ENCODE measurements at regions not wholly inside any gene's neighbourhood (a gene's known extent, or its start where the extent isn't known, plus 50 kb on each side); places are given as distances from the start of the nearest gene placed in this dataset.
A peak's percentile ranks its signal among the peaks of the same experiment; 100 is the strongest.

DNA sequence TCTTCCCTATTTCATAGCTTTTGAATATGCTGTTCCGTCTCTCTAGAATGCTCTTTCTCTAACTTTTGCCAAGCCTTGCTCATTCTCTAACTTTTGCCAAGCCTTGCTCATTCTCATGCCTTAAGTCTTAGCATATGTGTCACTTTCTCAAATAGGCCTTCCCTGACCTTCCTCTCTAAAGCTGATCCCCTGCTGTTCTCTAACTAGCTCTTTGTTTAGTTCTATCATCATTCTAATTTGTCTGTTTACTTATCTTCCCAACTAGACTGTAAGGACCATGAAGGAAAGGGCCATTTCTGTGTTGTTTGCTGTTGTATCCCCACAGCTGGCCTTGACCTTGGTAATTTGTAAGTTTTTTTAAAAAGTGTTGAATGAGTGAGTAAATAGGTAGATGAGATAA is 71.1 kb downstream of the ZNF641 start:
- no peaks in the 10 kb centered on the region for H3K27me3 ChIP-seq (ENCODE audit: insufficient read depth, low read length)
- no peaks in the 10 kb centered on the region for H3K36me3 ChIP-seq (ENCODE audit: control insufficient read depth in 1 of 2, insufficient read depth in 2 of 2, low read length in 2 of 2)
- WGBS (ENCODE audit: extremely low coverage, insufficient coverage, insufficient read length), result no CpG with 5 or more reads among the region's 1 CpG
- H2BK5ac ChIP-seq (ENCODE audit: low read depth, low read length, poor library complexity), result no peak overlapping the region
- H4K91ac ChIP-seq (ENCODE audit: low read depth, low read length), result no peak overlapping the region
- no peak overlapping the region for H4K12ac ChIP-seq (ENCODE audit: low read depth, low read length)
- H3K9me3 ChIP-seq (ENCODE audit: insufficient read depth, low read depth, low read length), result no peaks in the 10 kb centered on the region
- no peak overlapping the region for H3K9ac ChIP-seq (ENCODE audit: low read length)
- H3K23ac ChIP-seq (ENCODE audit: low read length), result no peak overlapping the region
- H3K79me1 ChIP-seq (ENCODE audit: low read length), result peaks cover 1% of the 10 kb centered on the region
- H2AK5ac ChIP-seq (ENCODE audit: low read length), result no peak overlapping the region
- DNase-seq, result no peak
- H2AFZ ChIP-seq (ENCODE audit: insufficient read depth, low read length, poor library complexity), result no peak overlapping the region
- peak overlapping the region; percentile 66 for H2BK120ac ChIP-seq (ENCODE audit: insufficient read depth, low read length, poor library complexity)
- H3K79me2 ChIP-seq (ENCODE audit: control insufficient read depth, insufficient read depth, low read length, poor library complexity), result no peaks in the 10 kb centered on the region
- H3K4me2 ChIP-seq (ENCODE audit: low read length), result no peak overlapping the region
- peak overlapping the region; percentile 31 for H2BK12ac ChIP-seq (ENCODE audit: low read length)
- H4K8ac ChIP-seq (ENCODE audit: low read depth, low read length), result no peak overlapping the region
- H3K4me3 ChIP-seq (ENCODE audit: low read depth, low read length), result no peak overlapping the region
- peaks cover 4 to 9% of the 10 kb centered on the region in 2 experiments for H3K4me1 ChIP-seq (ENCODE audit: control insufficient read depth in 1 of 2, insufficient read depth in 2 of 2, low read length in 2 of 2)
- H3K18ac ChIP-seq (ENCODE audit: low read length), result no peak overlapping the region
- H3K14ac ChIP-seq (ENCODE audit: low read length), result no peak overlapping the region
- peak overlapping the region; percentile 46 for H3K27ac ChIP-seq (ENCODE audit: low read depth, low read length)
- H3K4ac ChIP-seq (ENCODE audit: low read depth, low read length), result no peak overlapping the region

DNA sequence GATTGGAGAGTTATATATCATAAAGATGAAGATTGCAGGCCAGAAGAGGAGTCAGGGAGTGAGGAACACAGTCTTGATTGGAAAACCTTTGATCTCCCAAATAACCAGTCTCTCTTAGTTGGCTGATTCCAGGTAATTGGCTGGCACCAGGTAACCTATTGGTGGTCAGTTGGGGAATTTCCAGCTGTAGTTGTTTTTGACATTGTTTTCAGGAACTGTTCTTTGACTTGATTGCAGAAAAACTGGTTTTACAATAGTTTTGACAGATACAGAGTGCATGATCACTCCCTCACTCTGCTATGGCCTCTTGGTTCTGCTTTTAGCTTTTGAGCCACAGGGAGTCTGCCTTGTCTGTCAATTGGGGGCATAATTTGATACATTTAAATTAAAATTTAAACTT is 71.6 kb downstream of the ZNF641 start:
- Histone ChIP-seq H3K4ac (ENCODE audit: low read depth, low read length) (no peak overlapping the region), H4K12ac (ENCODE audit: low read depth, low read length) (no peak overlapping the region), H2BK120ac (ENCODE audit: insufficient read depth, low read length, poor library complexity) (no peak overlapping the region), H2AFZ (ENCODE audit: insufficient read depth, low read length, poor library complexity) (no peak overlapping the region), H3K4me3 (ENCODE audit: low read depth, low read length) (no peak overlapping the region), H3K79me1 (ENCODE audit: low read length) (peaks cover 1% of the 10 kb centered on the region), H3K14ac (ENCODE audit: low read length) (no peak overlapping the region), H3K36me3 (ENCODE audit: control insufficient read depth in 1 of 2, insufficient read depth in 2 of 2, low read length in 2 of 2) (no peaks in the 10 kb centered on the region), H3K18ac (ENCODE audit: low read length) (no peak overlapping the region), H3K9ac (ENCODE audit: low read length) (no peak overlapping the region), H3K4me1 (ENCODE audit: control insufficient read depth in 1 of 2, insufficient read depth in 2 of 2, low read length in 2 of 2) (peaks cover 4 to 9% of the 10 kb centered on the region in 2 experiments), H3K4me2 (ENCODE audit: low read length) (no peak overlapping the region), H3K9me3 (ENCODE audit: insufficient read depth, low read depth, low read length) (no peaks in the 10 kb centered on the region), H2BK12ac (ENCODE audit: low read length) (no peak overlapping the region), H3K79me2 (ENCODE audit: control insufficient read depth, insufficient read depth, low read length, poor library complexity) (no peaks in the 10 kb centered on the region), H2BK5ac (ENCODE audit: low read depth, low read length, poor library complexity) (no peak overlapping the region), H2AK5ac (ENCODE audit: low read length) (no peak overlapping the region), H3K27me3 (ENCODE audit: insufficient read depth, low read length) (no peaks in the 10 kb centered on the region), H3K23ac (ENCODE audit: low read length) (no peak overlapping the region), H3K27ac (ENCODE audit: low read depth, low read length) (peak overlapping the region; percentile 79), H4K91ac (ENCODE audit: low read depth, low read length) (no peak overlapping the region), H4K8ac (ENCODE audit: low read depth, low read length) (no peak overlapping the region)
- DNase-seq, result no peak

GRCh38 chr12:48276621-48277020 is 73.5 kb upstream of the OR10AD1 start:
- Histone ChIP-seq H3K4ac (ENCODE audit: low read depth, low read length) (no peak overlapping the region), H2BK12ac (ENCODE audit: low read length) (no peak overlapping the region), H4K8ac (ENCODE audit: low read depth, low read length) (no peak overlapping the region), H2AK5ac (ENCODE audit: low read length) (no peak overlapping the region), H3K27ac (ENCODE audit: low read depth, low read length) (no peak overlapping the region), H4K12ac (ENCODE audit: low read depth, low read length) (no peak overlapping the region), H3K14ac (ENCODE audit: low read length) (no peak overlapping the region), H2BK5ac (ENCODE audit: low read depth, low read length, poor library complexity) (no peak overlapping the region), H3K18ac (ENCODE audit: low read length) (no peak overlapping the region), H3K9me3 (ENCODE audit: insufficient read depth, low read depth, low read length) (no peaks in the 10 kb centered on the region), H2AFZ (ENCODE audit: insufficient read depth, low read length, poor library complexity) (no peak overlapping the region), H3K4me3 (ENCODE audit: low read depth, low read length) (no peak overlapping the region), H3K27me3 (ENCODE audit: insufficient read depth, low read length) (no peaks in the 10 kb centered on the region), H3K79me2 (ENCODE audit: control insufficient read depth, insufficient read depth, low read length, poor library complexity) (no peaks in the 10 kb centered on the region), H2BK120ac (ENCODE audit: insufficient read depth, low read length, poor library complexity) (no peak overlapping the region), H3K9ac (ENCODE audit: low read length) (no peak overlapping the region), H4K91ac (ENCODE audit: low read depth, low read length) (no peak overlapping the region), H3K23ac (ENCODE audit: low read length) (no peak overlapping the region), H3K36me3 (ENCODE audit: control insufficient read depth in 1 of 2, insufficient read depth in 2 of 2, low read length in 2 of 2) (no peaks in the 10 kb centered on the region), H3K4me1 (ENCODE audit: control insufficient read depth in 1 of 2, insufficient read depth in 2 of 2, low read length in 2 of 2) (peaks cover 0 to 4% of the 10 kb centered on the region in 2 experiments), H3K4me2 (ENCODE audit: low read length) (no peak overlapping the region), H3K79me1 (ENCODE audit: low read length) (peaks cover 1% of the 10 kb centered on the region)
- DNase-seq, result no peak
- WGBS (ENCODE audit: extremely low coverage, insufficient coverage, insufficient read length), result no CpG with 5 or more reads among the region's 2 CpGs

DNA sequence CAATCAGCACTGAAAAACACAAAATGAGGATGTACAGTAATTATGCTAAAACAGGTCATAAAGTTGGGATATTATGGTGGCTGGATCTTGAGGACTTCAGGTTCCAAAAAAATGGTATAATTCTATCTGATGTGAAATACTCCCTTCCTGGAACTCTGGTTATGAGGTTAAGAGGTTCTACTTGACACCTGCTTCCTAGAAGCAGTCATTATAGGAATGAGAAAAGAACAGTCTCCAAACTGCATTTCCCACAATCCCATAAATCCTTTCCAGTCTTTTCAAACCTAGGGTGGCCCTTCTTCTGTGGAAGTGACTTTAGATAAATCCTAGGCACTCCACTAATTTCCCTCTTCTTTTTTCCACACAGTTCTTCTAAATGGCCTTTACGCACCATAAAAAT is 63.7 kb upstream of the OR10AD1 start:
- H2AK5ac ChIP-seq (ENCODE audit: low read length), result no peak overlapping the region
- no peak overlapping the region for H2BK120ac ChIP-seq (ENCODE audit: insufficient read depth, low read length, poor library complexity)
- no peak overlapping the region for H2AFZ ChIP-seq (ENCODE audit: insufficient read depth, low read length, poor library complexity)
- H3K14ac ChIP-seq (ENCODE audit: low read length), result no peak overlapping the region
- no peak overlapping the region for H2BK12ac ChIP-seq (ENCODE audit: low read length)
- H3K79me1 ChIP-seq (ENCODE audit: low read length), result no peaks in the 10 kb centered on the region
- H3K4ac ChIP-seq (ENCODE audit: low read depth, low read length), result no peak overlapping the region
- no peak overlapping the region for H4K91ac ChIP-seq (ENCODE audit: low read depth, low read length)
- no peaks in the 10 kb centered on the region for H3K4me1 ChIP-seq (ENCODE audit: control insufficient read depth in 1 of 2, insufficient read depth in 2 of 2, low read length in 2 of 2)
- no peaks in the 10 kb centered on the region for H3K9me3 ChIP-seq (ENCODE audit: insufficient read depth, low read depth, low read length)
- no peak overlapping the region for H3K18ac ChIP-seq (ENCODE audit: low read length)
- no peak overlapping the region for H3K27ac ChIP-seq (ENCODE audit: low read depth, low read length)
- no CpG with 5 or more reads among the region's 1 CpG for WGBS (ENCODE audit: extremely low coverage, insufficient coverage, insufficient read length)
- H3K23ac ChIP-seq (ENCODE audit: low read length), result no peak overlapping the region
- H2BK5ac ChIP-seq (ENCODE audit: low read depth, low read length, poor library complexity), result no peak overlapping the region
- no peak overlapping the region for H4K8ac ChIP-seq (ENCODE audit: low read depth, low read length)
- no peaks in the 10 kb centered on the region for H3K27me3 ChIP-seq (ENCODE audit: insufficient read depth, low read length)
- no peak for DNase-seq
- no peak overlapping the region for H4K12ac ChIP-seq (ENCODE audit: low read depth, low read length)
- H3K4me3 ChIP-seq (ENCODE audit: low read depth, low read length), result no peak overlapping the region
- no peaks in the 10 kb centered on the region for H3K36me3 ChIP-seq (ENCODE audit: control insufficient read depth in 1 of 2, insufficient read depth in 2 of 2, low read length in 2 of 2)
- no peaks in the 10 kb centered on the region for H3K79me2 ChIP-seq (ENCODE audit: control insufficient read depth, insufficient read depth, low read length, poor library complexity)
- H3K9ac ChIP-seq (ENCODE audit: low read length), result no peak overlapping the region
- no peak overlapping the region for H3K4me2 ChIP-seq (ENCODE audit: low read length)

DNA sequence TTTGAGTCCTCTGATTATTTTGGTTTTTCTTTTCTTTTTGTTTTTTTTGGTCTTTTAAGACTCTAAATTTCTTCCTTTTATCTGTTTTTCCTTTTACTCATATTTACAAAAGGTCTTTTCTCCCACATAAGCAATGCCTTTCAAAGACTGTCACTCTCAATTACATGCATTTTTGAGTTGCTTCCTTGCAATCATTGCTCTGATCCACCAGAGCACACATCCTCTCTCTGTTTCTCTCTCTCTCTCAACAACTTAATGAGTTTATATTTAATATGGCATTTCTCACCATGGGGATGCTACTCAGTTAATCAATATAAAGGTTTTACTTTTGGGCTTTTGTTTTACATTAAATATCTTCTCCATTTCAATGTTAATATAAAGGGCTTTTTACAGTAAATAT is 62.7 kb upstream of the OR10AD1 start:
- Histone ChIP-seq H3K23ac (ENCODE audit: low read length) (no peak overlapping the region), H3K18ac (ENCODE audit: low read length) (no peak overlapping the region), H2BK120ac (ENCODE audit: insufficient read depth, low read length, poor library complexity) (no peak overlapping the region), H3K14ac (ENCODE audit: low read length) (no peak overlapping the region), H4K91ac (ENCODE audit: low read depth, low read length) (no peak overlapping the region), H2AK5ac (ENCODE audit: low read length) (no peak overlapping the region), H2BK12ac (ENCODE audit: low read length) (no peak overlapping the region), H4K8ac (ENCODE audit: low read depth, low read length) (no peak overlapping the region), H3K27me3 (ENCODE audit: insufficient read depth, low read length) (no peaks in the 10 kb centered on the region), H3K4me2 (ENCODE audit: low read length) (no peak overlapping the region), H3K79me1 (ENCODE audit: low read length) (no peaks in the 10 kb centered on the region), H3K79me2 (ENCODE audit: control insufficient read depth, insufficient read depth, low read length, poor library complexity) (no peaks in the 10 kb centered on the region), H2AFZ (ENCODE audit: insufficient read depth, low read length, poor library complexity) (no peak overlapping the region), H3K4ac (ENCODE audit: low read depth, low read length) (no peak overlapping the region), H3K4me3 (ENCODE audit: low read depth, low read length) (no peak overlapping the region), H3K9ac (ENCODE audit: low read length) (no peak overlapping the region), H3K27ac (ENCODE audit: low read depth, low read length) (no peak overlapping the region), H2BK5ac (ENCODE audit: low read depth, low read length, poor library complexity) (no peak overlapping the region), H3K4me1 (ENCODE audit: control insufficient read depth in 1 of 2, insufficient read depth in 2 of 2, low read length in 2 of 2) (no peaks in the 10 kb centered on the region), H3K36me3 (ENCODE audit: control insufficient read depth in 1 of 2, insufficient read depth in 2 of 2, low read length in 2 of 2) (no peaks in the 10 kb centered on the region), H3K9me3 (ENCODE audit: insufficient read depth, low read depth, low read length) (no peaks in the 10 kb centered on the region), H4K12ac (ENCODE audit: low read depth, low read length) (no peak overlapping the region)
- no peak for DNase-seq
